GM18861 (cell line): ENCODE measurements at regions not wholly inside any gene's neighbourhood (a gene's known extent, or its start where the extent isn't known, plus 50 kb on each side); places are given as distances from the start of the nearest gene placed in this dataset.

Experiments
- ATAC-seq: cut with Tn5 transposase; IDR thresholded peaks from one replicate; pipeline ENCODE4 v1.9.1; 2021; ENCODE audit not compliant: unreplicated experiment

DNA sequence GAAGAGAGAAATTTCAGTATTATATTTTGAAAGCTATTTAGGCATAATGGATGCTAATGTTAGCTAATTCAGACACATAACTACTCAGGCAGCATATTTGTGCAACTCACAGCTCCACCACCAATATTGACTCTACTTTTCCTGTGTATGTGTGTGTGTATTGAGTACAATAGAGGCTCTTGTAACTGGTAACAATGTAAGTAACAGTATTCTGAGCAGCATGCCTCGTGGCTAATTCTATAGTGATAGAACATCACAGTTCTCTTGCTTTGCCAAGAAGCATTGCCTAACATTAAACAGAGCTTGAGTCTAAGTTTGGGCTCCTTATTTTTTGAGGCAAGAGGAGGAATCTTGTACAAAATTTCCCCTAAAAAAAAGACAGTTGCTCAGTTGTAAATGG, 98.6 kb upstream of the ARHGEF26 start:
- no peak for ATAC-seq

DNA sequence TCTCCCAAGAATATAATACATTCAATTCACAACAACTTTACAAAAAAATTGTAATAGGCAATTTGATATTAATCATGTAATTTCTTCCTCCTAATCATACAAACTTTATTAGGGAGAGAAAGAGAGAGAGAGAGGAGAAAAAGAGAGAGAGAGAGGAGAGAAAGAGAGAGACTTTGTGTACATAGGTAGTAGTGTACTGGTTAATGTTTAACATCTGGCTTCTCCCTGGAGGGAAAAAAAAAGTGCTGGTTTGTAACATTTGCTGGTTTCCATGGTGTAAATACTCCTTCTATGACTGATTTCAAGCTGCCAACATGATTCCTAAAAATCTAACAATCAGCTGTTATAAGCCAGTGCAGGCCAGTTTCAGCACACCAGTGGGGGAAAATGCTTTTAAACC, 98.0 kb upstream of the ARHGEF26 start:
- no peak for ATAC-seq

DNA sequence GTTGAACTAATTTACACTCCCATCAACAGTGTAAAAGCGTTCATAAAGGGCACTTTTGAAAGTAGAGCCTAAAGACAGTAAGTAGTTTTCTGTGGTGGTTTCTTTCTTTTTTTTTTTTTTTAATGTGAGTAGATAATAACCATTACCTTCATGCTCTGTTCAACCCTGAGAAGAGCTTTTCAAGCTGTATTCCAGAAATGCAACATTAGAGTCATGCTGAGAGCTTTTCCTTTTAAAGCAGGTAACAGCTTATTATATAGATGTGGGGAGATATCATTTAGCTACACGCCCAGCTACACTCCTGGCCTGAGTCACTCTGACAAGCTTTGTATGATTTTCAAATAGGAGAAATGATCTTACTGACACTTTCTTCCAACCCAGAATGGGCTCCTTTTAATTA, 96.2 kb upstream of the ARHGEF26 start:
- no peak for ATAC-seq

DNA sequence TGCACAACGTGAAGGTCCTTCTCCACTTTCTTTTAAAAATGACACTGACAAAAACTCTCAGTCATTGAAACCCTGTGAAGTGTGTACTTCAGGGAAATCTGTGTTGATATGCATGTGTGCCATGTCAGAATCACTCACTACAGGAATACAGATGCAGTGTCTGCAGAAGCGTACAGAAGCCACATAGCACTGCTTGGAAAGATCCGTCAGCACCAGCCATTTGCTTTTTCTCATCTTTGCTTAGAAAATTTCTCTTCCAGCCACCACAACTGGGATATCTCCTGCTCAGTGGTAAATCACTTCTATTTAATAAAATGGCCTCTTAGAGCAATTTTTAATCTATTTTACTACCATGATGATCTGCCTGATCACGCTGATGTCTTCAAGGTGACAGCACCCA, 91.3 kb upstream of the ARHGEF26 start:
- no peak for ATAC-seq

DNA sequence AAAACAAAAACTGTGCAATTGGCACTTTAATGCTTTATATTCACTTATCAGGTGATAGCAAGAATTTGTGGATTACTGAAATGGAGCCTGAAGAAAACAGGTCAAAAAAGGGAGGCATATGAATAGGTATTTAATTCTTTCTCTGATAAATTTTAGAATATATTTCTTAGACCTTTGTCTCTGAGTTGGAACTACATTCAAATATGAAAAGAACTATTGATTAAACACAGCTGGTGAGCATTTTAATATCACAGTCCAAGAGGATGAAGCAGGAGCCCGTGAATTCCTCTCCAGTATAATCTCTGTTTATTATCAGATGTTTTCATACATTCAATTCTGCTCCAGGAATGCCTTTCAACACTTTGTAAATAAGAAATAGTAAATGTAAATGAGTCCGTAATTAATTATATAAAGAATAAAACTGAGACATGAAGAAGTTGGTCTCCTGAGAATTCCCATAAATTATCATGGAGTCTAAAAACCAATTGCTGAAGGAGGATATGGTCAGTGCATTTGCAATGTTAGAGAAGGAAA, 86.3 kb upstream of the ARHGEF26 start:
- no peak for ATAC-seq

DNA sequence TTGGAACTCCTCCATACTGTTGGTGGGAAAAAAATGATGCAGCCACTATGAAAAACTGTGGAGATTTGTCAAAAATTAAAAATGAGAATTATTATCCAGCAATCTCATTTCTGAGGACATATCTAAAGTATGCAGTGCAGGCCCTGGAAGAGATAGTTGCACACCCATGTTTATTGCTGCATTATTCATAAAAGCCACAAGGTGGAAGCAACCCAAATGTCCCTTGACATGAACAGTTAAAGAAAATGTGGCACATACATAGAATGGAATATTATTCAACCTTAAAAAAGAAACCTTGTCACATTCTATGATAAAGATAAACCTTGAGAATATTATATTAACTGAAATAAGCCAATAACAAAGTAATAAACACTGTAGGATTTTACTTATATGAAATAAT, 80.9 kb upstream of the ARHGEF26 start:
- ATAC-seq = peak; percentile 67

DNA sequence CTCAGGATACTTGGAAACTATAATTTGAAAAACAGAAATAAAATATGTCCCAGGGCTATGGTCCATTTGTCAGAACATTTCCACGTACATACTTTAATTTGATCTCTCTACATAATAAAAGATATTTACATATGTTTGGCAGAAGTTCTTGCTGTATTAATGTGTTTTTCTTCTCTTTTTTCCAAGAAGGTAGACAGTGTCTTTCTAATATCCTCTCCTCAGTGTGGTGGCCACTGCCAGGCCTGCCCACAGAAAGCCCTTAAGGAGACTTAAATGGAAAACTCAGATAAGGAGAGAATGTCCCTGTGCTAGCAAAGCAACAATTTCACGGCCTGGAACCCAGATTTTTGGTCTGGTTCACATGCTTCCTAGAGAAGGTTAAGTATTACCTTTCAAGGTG, 76.5 kb upstream of the ARHGEF26 start:
- ATAC-seq = no peak

DNA sequence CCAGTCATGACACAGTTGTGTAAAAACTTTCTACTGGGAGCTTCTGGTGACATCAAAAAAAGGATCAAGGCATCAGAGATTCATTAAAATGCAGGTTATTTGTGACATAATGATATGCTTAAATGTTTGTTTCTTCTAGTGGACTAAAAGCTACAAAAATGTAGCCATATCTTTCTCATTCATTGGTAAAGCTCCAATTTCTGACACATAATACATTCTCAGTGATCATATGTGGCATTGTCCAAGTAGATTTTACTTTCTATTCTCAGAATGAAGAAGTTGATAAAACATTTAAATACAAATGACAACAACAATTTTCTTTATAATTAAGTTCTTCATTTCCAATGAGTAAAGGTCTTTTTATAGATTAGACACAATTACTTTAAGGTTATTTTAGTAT, 71.0 kb upstream of the ARHGEF26 start:
- no peak for ATAC-seq

DNA sequence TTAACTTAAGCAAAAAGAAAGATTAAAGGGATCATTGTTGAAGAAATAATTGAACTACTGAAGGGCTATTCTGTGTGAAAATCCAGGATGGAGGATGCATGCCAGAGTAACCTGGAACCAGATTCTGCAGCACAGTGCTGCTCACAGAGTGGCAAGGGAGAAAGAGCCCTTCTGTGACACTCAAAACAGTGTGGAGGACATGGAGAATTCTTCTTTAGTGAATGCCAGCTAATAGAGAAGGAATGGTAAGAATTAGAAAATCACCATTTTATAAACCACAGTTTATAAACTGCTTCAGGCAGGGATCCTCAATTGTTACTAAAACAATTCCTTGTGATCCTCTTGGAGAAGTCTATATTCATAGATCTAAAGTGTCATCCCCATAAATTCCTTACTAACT, 70.4 kb upstream of the ARHGEF26 start:
- no peak for ATAC-seq

DNA sequence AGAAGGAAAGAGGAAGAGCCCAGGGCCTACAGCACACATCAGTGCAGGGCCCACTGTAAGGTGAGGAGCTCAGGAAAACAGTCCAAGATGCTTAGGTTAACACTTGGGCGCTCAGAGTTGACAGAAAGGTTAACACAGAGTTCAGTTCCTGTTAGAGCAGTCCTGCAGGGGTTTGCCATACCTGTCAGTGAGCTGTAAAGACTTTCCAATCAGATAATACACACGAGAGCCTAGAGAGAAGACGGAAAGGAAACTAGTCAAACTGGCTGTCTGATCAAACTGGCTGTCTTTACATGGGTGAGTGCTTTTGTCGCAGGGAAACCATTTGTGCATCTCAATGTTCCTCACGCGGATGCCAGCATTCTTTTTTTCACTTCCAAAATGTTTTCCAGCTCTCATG, 61.4 kb upstream of the ARHGEF26 start:
- no peak for ATAC-seq

DNA sequence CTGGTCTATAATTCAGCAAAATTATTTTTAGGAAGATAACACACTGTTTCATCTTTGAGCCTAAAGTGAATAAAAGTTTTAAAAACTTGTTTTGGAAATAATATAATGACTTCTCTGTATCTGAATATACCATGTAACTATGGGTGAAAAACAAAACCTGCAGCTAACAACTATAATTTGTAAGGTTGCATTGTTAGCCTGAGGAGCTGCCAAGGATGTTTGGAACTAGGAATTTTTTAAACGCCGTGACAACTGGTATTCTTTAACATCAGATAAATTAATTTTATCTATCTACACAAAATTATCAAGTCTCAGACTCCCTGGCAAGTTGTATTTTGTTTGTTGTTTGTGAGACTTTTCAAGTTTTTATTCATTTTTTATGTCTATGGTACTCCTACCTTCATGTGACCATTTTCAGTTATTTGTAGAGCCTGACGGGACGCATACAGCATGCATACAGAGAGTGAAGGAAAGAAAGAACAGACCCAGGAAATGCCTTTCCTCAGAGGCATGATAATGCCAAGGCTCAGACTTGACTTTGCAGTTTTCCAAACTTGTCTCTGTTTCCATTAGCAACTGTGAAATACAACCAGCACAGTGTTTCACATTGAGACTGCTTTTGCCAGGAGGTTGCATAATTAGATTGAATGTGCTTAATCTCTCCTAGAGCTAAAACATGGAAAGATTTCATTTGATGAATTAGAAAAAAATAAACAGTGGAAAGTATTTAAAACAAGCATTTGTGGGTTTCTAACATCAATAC, 60.8 kb upstream of the ARHGEF26 start:
- no peak for ATAC-seq

DNA sequence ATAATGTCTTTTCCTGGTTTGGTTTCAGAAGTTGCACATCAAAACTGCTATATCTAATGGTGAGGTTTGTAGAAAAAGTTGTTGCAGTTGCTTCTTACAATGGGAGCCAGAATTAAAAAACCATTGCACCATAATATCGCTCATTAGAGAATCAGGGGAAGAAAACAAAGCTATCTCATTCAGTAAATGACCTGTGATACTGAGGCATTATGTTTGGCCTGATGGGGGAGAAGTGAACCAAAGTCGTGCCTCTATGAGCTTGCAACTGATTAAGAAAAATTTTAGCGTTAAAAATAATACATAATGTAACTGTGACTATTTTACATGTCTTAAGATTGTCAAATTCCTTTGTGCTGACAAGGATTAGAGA, 60.2 kb upstream of the ARHGEF26 start:
- no peak for ATAC-seq

DNA sequence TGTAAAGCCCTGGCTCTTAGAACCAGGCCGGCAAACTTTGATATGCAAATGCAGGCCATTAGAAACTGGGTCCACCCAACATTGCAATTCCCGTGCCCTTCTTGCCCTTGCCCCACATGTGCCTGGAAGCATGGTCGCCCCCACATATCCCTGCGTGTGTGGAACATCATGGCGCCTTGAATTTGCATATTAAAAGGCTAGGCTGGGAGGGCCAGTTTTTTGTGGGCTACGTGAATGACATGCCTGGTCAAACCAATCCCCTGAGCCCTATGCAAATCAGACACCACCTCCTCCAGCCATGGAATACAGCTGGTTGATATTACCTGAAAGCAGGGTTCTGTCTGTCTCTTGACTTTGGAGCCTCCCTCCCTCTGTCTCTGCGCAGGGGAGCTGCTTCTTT, 58.7 kb upstream of the ARHGEF26 start:
- ATAC-seq = no peak

DNA sequence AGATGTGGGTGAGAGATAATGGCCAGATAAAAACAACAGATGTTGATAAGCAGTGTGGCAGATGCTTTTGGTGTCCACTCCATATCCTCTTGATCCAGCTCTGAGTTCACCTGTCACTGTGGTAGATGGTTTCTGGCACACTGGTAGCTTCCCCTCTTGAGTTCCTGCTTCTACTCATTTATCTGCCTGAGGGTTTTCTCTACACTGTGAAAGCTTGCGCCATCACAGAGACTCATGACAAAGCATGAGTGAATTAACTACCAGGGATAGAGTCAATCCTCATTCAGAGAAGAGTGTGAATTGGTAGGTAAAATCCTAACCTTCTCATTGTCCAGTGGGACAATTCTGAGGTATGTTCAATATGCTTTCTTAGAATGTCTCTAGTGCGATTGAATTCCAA, 50.0 kb upstream of the ARHGEF26 start:
- no peak for ATAC-seq
